Endothelial cell (in vitro differentiated cells): ENCODE measurements at regions not wholly inside any gene's neighbourhood (a gene's known extent, or its start where the extent isn't known, plus 50 kb on each side); places are given as distances from the start of the nearest gene placed in this dataset.

Experiments used
- DNase-seq: peaks from one replicate; pipeline ENCODE4 v3.0.0; 2021; ENCODE audit warnings: low spot score
- H3K27ac Mint-ChIP-seq: one replicate; pipeline ENCODE4 v1.8.0; 2021; ENCODE audit warnings: mixed read lengths, inconsistent platforms; ENCODE audit not compliant: unreplicated experiment
- H3K27me3 Mint-ChIP-seq: one replicate; pipeline ENCODE4 v1.8.0; 2021; ENCODE audit warnings: mild to moderate bottlenecking, moderate library complexity, mixed read lengths, inconsistent platforms; ENCODE audit not compliant: unreplicated experiment
- H3K36me3 Mint-ChIP-seq: one replicate; pipeline ENCODE4 v1.8.0; 2021; ENCODE audit warnings: mild to moderate bottlenecking, low read depth, mixed read lengths, inconsistent platforms; ENCODE audit not compliant: unreplicated experiment
- H3K4me1 Mint-ChIP-seq: one replicate; pipeline ENCODE4 v1.8.0; 2021; ENCODE audit warnings: mild to moderate bottlenecking, mixed read lengths, inconsistent platforms; ENCODE audit not compliant: unreplicated experiment
- H3K4me3 Mint-ChIP-seq: one replicate; pipeline ENCODE4 v1.8.0; 2021; ENCODE audit warnings: mild to moderate bottlenecking, mixed read lengths, inconsistent platforms; ENCODE audit not compliant: unreplicated experiment
- H3K9me3 Mint-ChIP-seq: one replicate; pipeline ENCODE4 v1.8.0; 2021; ENCODE audit warnings: mixed read lengths, inconsistent platforms; ENCODE audit not compliant: unreplicated experiment
- TF ChIP-seq, protein P1 (sequence below): fragments of 200-600 bp; sonication (generic); IDR thresholded peaks from one replicate; pipeline ENCODE4 v1.5.0; 2021; ENCODE audit warnings: antibody characterized with exemption; ENCODE audit not compliant: unreplicated experiment

DNA sequence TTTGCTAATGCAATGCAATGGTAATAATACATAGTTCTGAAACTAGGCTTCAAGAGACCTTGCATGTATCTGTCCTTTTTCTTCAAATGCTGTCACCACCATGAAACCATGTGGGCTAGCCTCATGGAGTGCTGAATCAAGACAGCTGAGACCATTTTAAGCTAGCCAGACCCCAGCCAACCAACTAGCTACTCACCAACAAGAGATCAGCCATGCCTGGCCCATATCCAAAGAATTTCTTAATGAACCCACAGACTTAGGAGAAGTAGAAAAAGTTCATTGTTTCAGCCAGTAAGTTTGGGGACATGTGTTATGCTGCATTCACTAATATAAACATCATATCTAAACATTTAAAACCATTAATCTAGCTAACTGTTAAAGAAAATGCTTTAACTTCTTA lies 139.8 kb upstream of the EDIL3 start:
- Mint-ChIP-seq H3K4me1 (no peaks in the 10 kb centered on the region), H3K27ac (no peak overlapping the region), H3K27me3 (no peaks in the 10 kb centered on the region), H3K36me3 (no peaks in the 10 kb centered on the region), H3K4me3 (no peak overlapping the region), H3K9me3 (no peaks in the 10 kb centered on the region)
- TF ChIP-seq, protein P1, sequence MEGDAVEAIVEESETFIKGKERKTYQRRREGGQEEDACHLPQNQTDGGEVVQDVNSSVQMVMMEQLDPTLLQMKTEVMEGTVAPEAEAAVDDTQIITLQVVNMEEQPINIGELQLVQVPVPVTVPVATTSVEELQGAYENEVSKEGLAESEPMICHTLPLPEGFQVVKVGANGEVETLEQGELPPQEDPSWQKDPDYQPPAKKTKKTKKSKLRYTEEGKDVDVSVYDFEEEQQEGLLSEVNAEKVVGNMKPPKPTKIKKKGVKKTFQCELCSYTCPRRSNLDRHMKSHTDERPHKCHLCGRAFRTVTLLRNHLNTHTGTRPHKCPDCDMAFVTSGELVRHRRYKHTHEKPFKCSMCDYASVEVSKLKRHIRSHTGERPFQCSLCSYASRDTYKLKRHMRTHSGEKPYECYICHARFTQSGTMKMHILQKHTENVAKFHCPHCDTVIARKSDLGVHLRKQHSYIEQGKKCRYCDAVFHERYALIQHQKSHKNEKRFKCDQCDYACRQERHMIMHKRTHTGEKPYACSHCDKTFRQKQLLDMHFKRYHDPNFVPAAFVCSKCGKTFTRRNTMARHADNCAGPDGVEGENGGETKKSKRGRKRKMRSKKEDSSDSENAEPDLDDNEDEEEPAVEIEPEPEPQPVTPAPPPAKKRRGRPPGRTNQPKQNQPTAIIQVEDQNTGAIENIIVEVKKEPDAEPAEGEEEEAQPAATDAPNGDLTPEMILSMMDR: no peak
- no peak for DNase-seq

DNA sequence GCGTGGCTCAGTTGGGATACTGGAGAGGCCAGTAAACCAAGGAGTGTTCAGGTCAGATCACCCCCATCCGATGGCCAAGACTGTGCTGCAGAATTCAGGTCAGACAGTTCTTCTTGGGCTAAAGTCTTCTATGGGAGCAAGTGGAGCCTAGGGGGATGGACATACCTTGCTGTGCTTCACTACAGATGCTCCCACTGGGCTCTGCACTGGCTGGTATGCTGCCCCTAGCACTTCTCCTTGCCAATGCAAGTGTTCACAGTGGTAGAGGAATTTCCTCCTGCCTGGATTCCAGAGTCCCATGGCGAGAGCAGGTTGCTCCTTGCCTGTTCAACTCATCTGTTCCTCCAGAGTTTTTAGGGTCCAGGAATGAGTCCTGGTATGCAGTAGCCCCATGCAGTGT lies 134.2 kb upstream of the EDIL3 start:
- Mint-ChIP-seq H3K4me3 (no peak overlapping the region), H3K27me3 (no peaks in the 10 kb centered on the region), H3K27ac (no peak overlapping the region), H3K36me3 (no peaks in the 10 kb centered on the region), H3K4me1 (no peaks in the 10 kb centered on the region), H3K9me3 (no peaks in the 10 kb centered on the region)
- TF ChIP-seq, protein P1: no peak
- no peak for DNase-seq

DNA sequence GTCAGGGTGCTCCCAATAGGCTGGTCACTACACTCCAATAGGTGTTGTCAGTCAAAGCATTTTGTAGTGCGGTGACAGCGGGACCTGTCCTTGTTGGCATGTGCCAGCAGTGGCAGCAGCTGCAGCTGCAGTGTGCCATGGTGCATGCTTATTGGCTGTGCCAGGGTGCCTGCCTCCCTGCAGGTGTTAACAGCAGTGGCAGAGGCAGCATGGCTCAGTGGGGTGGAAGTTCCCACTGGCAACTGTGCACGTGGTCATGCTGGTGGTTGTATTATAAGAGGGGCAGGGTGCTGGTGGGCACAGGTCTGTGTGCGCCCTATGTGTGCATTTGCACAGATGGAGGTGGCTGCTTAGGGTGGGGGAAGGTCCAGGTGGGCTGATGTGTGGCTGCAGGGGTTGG lies 133.7 kb upstream of the EDIL3 start:
- TF ChIP-seq, protein P1: no peak

DNA sequence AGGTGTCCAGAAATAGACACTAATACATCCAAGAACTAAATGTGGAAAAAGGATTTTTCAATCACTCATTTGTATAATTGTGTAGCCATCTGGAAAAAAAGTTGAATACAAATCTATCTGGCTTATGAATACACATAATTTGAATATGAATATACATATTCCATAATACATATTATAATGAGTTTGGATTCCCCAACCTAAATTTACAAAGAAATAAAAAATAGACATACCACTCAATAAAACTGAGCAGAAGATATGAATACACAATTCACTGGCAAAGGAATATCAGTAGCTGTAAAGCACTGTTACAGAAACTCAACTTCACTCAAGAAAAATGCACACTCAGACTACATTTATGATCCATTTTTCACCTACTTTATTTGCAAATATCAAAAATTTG lies 121.9 kb upstream of the EDIL3 start:
- H3K4me3 Mint-ChIP-seq: no peak overlapping the region
- H3K36me3 Mint-ChIP-seq: no peaks in the 10 kb centered on the region
- no peak overlapping the region for H3K27ac Mint-ChIP-seq
- no peak for DNase-seq
- no peaks in the 10 kb centered on the region for H3K4me1 Mint-ChIP-seq
- no peaks in the 10 kb centered on the region for H3K9me3 Mint-ChIP-seq
- no peaks in the 10 kb centered on the region for H3K27me3 Mint-ChIP-seq
- TF ChIP-seq, protein P1: no peak

More for the DNA sequence above, 133.7 kb upstream of the EDIL3 start:
- no peak overlapping the region for H3K27ac Mint-ChIP-seq
- no peaks in the 10 kb centered on the region for H3K4me1 Mint-ChIP-seq
- H3K36me3 Mint-ChIP-seq: no peaks in the 10 kb centered on the region
- no peak for DNase-seq
- H3K27me3 Mint-ChIP-seq: no peaks in the 10 kb centered on the region
- H3K9me3 Mint-ChIP-seq: no peaks in the 10 kb centered on the region
- H3K4me3 Mint-ChIP-seq: no peak overlapping the region

DNA sequence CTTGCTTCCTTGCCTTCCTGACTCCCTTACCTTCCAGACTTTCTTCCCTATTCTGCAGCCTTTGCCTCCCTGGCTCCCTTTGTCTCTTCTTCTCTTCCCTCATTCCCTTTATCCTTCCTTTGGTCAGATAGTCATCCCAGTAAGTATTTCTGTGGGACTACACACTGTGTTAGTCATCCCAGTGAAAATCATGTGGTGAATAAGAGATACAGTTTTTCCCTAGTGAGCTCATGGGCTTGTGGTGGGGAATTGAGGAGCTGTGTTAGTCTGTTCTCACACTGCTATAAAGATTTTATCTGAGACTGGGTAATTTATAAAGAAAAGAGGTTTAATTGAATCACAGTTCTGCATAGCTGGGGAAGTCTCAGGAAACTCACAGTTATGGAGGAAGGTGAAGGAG lies 109.8 kb upstream of the EDIL3 start:
- H3K36me3 Mint-ChIP-seq: no peaks in the 10 kb centered on the region
- H3K27ac Mint-ChIP-seq: no peak overlapping the region
- H3K9me3 Mint-ChIP-seq: no peaks in the 10 kb centered on the region
- H3K27me3 Mint-ChIP-seq: no peaks in the 10 kb centered on the region
- peaks cover 2% of the 10 kb centered on the region for H3K4me1 Mint-ChIP-seq
- DNase-seq: no peak
- H3K4me3 Mint-ChIP-seq: no peak overlapping the region
- TF ChIP-seq, protein P1: no peak
